NB4 (cell line): ENCODE measurements at regions not wholly inside any gene's neighbourhood (a gene's known extent, or its start where the extent isn't known, plus 50 kb on each side); places are given as distances from the start of the nearest gene placed in this dataset.

Source experiments
- CTCF ChIP-seq: IDR thresholded peaks from one replicate; pipeline ENCODE4 v1.5.1; 2012; ENCODE audit warnings: low read depth, low read length
- TF ChIP-seq, protein P1 (sequence below): IDR thresholded peaks from 2 replicates; pipeline ENCODE4 v1.6.1; 2011; ENCODE audit warnings: low read depth, low read length

DNA sequence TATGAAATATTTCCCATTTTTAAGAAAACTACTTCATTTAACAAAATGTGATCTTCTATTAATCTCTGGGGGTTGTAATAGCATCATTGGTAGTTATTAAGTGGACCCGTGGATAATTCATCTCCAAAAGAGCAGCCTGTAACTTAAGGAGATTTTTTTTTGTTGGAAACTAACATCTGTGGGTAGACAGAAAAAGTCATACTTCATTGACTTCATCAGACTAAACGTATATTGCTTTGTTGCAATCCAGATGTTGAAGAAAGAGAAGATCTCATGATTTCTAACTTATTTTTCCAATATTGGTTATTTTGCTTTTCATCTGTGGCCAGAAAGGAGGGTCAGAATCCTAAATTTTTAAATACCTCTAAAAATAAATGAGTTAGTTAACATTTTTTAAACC lies 296.5 kb upstream of the MIR17HG start:
- TF ChIP-seq CTCF, result no peak
- TF ChIP-seq, protein P1, sequence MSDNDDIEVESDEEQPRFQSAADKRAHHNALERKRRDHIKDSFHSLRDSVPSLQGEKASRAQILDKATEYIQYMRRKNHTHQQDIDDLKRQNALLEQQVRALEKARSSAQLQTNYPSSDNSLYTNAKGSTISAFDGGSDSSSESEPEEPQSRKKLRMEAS, result no peak
